ENCODE measurements at regions not wholly inside any gene's neighbourhood (a gene's known extent, or its start where the extent isn't known, plus 50 kb on each side); places are given as distances from the start of the nearest gene placed in this dataset.
"Not testable (repeated sequence)": the region's sequence is repeated elsewhere in the genome, so short reads cannot be mapped to it uniquely, and the experiment has no call there.

- no peak for DNase-seq
Measured at GRCh38 chr20:17872959-17873358, 95.6 kb downstream of the SNX5 start.

- DNase-seq, result no peak
Measured at GRCh38 chr20:17872434-17872833, 96.2 kb downstream of the SNX5 start.

GRCh38 chr20:17871886-17872285, 96.7 kb downstream of the SNX5 start:
- no peak for DNase-seq

DNA sequence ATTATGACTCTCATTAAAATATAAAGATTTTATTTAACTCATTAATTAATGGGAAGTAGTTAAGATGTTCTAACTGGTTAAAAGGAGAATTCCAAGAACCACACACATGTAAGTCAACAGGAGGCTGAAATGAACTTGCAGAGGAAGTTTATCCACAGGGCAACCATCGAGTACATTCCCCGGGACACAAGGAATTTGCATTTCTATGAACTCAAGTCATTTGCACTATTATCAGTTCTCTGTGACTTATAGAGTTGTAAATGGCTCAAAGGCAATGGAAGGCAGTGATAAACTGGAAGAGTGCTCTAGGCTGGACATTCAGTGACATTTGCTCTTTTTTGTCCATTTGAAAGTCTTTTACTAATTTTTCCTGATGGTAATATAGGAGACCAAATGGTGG, 97.4 kb downstream of the SNX5 start:
- no peak for DNase-seq

GRCh38 chr20:17870086-17870740, 98.4 kb downstream of the SNX5 start:
- DNase-seq, result no peak

DNA sequence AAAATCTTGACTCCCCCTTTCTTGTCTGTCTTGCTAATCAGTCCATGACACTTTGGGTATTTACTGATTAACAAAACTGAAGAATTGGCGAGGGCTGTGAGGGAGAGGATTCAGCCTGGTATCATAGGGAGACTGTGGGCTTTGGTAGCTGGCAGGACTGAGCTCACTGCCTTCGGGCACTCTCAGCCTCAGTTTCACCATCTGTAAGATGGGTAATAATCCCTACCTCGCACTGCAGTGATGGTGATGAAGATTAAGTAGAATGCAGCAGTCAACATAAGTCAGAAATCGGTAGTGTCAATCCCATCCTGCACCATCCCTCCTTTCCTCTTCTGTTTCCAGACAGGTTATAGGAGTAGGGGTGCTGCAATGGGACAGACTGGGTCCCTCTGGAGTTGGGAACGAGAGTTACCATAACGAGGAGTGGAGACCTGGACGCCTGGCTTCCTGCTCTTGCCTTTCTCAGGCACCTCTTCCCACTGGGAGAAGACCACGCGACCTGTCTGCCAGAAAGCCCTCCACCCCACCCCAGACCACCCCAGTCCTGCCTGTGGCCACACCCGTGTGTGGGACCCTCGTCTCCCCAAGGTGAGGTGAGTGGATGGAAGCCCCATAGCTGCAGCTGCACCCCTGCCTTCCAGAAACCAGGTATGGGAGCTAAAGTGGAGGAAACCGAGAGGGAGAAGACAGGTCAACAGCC, 99.1 kb downstream of the SNX5 start:
- no peak for DNase-seq

- no peak for DNase-seq
Measured at GRCh38 chr20:17868700-17869231, 99.8 kb downstream of the SNX5 start.

DNA sequence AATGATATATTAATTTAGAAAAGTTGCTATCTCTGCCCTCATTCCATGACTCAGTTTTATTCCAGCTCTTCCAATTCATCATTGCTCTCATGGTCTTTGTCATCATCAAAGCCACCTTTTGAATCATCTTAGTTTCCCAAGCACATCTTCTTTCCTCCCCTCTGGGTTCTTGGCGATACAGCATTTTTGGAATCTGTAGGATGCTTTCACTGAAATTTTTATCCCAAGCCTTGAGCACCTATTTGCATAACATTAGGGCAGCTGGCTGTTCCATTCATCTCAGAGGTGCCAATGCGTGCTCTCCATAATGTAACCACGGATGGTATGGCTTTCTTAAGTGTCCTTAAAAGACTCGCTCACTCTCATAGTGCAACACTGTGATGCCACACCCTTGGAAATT, 100.4 kb downstream of the SNX5 start:
- DNase-seq, result no peak

GRCh38 chr20:17867131-17867925, 101.3 kb downstream of the SNX5 start:
- DNase-seq, result no peak

- no peak for DNase-seq
Measured at GRCh38 chr20:17866234-17867001, 102.2 kb downstream of the SNX5 start.

DNA sequence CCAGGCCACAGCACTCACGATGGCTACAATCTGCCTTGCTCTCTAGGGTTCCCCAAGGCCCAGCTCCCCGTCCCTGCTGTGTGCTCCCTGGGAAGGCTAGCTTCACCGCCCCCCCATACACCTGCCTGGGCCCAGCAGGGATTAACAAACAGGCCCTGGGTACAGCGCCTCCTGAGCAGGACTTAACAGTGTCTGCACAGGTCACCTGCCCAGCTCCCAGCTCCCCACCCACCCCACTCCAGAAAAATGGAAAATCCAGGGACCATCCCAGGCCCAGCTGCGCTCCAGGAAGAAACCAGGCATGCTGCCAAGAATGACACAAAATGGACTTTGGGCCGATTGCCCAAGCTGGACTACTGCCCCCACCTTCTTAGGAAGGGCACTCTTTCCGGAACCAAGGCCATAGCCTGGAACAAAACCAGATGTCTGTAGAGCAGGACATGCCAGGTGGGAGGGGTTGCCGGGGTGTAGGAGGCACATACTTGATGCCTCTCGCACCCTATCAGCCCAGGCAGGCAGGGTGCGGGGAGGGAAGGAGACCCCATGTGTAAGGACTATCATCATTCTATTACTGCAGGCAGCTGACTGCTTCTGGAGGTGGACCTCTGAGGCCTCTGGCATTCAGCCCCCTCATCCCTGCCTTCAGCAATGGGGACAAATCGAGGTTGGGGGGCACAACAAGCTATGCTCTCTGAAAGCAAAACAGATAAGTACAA, 104.9 kb downstream of the SNX5 start:
- no peak for DNase-seq

- no peak for DNase-seq
Measured at GRCh38 chr20:17863209-17863576, 105.4 kb downstream of the SNX5 start.

- DNase-seq, result no peak
Measured at GRCh38 chr20:17862171-17862570, 106.4 kb downstream of the SNX5 start.

- DNase-seq, result not testable (repeated sequence)
Measured at GRCh38 chr20:17861620-17862019, 107.0 kb downstream of the SNX5 start.

- DNase-seq, result no peak
Measured at GRCh38 chr20:17860301-17861197, 108.0 kb downstream of the SNX5 start.

DNA sequence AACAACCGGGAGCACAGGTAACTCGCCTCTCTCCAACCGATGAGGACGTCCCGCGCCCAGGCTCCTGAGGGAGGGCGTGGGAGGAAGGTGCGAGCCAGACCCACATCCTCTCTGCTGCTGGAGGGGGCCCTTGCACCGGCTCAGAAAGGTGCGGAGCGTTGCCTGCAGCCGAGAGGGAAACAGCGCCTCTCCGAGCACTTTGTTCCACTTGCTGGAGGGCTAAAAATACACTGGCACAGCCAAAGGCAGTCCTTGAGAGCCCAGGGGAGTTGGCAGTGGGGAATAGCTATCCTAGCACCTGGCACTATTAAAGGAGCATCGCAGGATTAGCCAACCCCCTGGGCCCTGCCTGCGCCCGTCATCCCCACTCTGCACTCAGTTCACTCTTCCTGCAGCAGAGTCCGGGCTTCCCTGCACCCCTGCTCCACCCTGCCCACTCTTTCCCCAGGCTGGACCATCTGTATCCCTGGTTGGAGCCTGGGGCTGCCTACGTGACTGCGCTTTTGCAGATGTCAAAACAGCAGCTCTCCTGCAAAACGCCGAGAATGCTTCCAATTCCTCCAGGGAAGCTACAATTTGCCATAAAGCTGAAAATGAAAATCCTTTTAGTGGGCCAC, 108.9 kb downstream of the SNX5 start:
- DNase-seq, result peak; percentile 44

DNA sequence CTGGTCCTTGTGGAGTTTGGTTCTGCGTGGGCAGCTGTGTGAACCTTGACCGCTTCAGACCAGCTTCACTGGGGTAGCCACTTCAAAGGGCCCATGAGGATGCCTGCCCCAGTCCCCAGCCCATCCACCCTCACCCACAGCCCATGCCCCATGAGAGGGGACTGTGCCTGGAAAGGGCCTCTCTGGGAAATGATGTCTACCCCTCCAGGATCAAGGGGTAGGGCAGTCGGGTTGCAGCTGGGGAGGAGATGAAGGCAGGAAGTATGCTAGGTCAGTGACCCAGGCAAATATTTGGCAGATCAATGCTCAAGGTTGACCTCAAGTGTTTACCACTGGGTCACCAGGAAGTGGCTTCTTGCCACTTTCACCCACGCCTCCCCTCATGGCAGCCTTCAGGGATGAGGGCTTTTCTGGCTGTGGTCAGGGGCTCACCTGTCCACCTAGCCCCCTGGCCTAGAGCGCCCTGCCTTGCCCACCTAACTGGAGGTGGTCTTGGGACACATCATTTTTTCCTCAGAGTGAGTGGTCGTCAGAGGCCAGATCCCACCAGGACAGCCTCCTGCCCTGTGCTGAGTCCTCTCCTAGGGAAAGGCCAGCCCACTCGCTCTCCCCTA, 109.5 kb downstream of the SNX5 start:
- DNase-seq, result no peak

GRCh38 chr20:17858450-17859001, 110.1 kb downstream of the SNX5 start:
- no peak for DNase-seq

- no peak for DNase-seq
Measured at GRCh38 chr20:17857639-17858449, 110.8 kb downstream of the SNX5 start.

All from activated gamma-delta T cell treated with Interleukin-2 at 50 U/mL for 16 hours (primary cell).